ENCODE measurements at regions not wholly inside any gene's neighbourhood (a gene's known extent, or its start where the extent isn't known, plus 50 kb on each side); places are given as distances from the start of the nearest gene placed in this dataset.

DNA sequence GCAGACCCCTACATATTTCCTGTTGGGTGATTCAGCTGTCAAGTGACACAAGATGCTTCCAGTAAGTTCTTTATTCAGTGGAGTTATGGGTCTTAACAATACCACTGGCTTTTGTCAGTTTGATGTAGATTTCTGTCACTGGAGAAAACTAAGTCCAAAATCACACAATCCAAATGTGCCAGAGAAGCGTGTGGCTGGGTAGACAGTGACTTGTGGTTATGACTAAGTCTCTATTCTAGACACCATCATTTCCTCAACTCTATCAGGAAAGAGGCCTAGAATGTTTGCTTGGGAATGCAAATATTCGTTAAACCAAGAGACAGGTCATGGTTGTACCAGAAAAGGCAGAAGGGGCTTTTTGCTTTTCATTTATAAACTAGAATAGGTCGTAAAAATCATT, 54.4 kb upstream of the HS3ST1 start:
- Histone ChIP-seq H3K9ac (ENCODE audit: low read depth in 1 of 2, low read length in 2 of 2) (no peak overlapping the region), H3K36me3 (ENCODE audit: control insufficient read depth in 4 of 4, insufficient read depth in 3 of 4, low read depth in 1 of 4, low read length in 3 of 4) (no peaks in the 10 kb centered on the region), H3K9me3 (ENCODE audit: control insufficient read depth in 4 of 4, low read length in 3 of 4) (peaks cover 0 to 2% (median 0%) of the 10 kb centered on the region in 4 donors), H3K4me3 (ENCODE audit: low read depth in 1 of 3, low read length in 3 of 3) (no peak overlapping the region), H3K27ac (ENCODE audit: low read depth in 1 of 2, low read length in 2 of 2) (no peak overlapping the region), H3K27me3 (ENCODE audit: control insufficient read depth in 4 of 4, insufficient read depth in 4 of 4, low read length in 3 of 4) (no peaks in the 10 kb centered on the region), H3K4me1 (ENCODE audit: control insufficient read depth in 4 of 4, insufficient read depth in 4 of 4, low read length in 3 of 4) (no peaks in the 10 kb centered on the region)
- WGBS: 40% methylated on average over 3 of the region's 3 CpGs
- no peak for TF ChIP-seq FOXA1 (IDR thresholded peaks at IDR 0.05)
- TF ChIP-seq TAF1 (conservative IDR thresholded peaks at IDR 0.05): no peak
- TF ChIP-seq NR2F2 (IDR thresholded peaks at IDR 0.05): no peak
- no peak for TF ChIP-seq FOXA2 (IDR thresholded peaks at IDR 0.05)
- TF ChIP-seq, protein P1, sequence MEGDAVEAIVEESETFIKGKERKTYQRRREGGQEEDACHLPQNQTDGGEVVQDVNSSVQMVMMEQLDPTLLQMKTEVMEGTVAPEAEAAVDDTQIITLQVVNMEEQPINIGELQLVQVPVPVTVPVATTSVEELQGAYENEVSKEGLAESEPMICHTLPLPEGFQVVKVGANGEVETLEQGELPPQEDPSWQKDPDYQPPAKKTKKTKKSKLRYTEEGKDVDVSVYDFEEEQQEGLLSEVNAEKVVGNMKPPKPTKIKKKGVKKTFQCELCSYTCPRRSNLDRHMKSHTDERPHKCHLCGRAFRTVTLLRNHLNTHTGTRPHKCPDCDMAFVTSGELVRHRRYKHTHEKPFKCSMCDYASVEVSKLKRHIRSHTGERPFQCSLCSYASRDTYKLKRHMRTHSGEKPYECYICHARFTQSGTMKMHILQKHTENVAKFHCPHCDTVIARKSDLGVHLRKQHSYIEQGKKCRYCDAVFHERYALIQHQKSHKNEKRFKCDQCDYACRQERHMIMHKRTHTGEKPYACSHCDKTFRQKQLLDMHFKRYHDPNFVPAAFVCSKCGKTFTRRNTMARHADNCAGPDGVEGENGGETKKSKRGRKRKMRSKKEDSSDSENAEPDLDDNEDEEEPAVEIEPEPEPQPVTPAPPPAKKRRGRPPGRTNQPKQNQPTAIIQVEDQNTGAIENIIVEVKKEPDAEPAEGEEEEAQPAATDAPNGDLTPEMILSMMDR (IDR thresholded peaks at IDR 0.05; ENCODE audit: low read depth, low read length, missing input control): no peak
- TF ChIP-seq, protein P2, sequence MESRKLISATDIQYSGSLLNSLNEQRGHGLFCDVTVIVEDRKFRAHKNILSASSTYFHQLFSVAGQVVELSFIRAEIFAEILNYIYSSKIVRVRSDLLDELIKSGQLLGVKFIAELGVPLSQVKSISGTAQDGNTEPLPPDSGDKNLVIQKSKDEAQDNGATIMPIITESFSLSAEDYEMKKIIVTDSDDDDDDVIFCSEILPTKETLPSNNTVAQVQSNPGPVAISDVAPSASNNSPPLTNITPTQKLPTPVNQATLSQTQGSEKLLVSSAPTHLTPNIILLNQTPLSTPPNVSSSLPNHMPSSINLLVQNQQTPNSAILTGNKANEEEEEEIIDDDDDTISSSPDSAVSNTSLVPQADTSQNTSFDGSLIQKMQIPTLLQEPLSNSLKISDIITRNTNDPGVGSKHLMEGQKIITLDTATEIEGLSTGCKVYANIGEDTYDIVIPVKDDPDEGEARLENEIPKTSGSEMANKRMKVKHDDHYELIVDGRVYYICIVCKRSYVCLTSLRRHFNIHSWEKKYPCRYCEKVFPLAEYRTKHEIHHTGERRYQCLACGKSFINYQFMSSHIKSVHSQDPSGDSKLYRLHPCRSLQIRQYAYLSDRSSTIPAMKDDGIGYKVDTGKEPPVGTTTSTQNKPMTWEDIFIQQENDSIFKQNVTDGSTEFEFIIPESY (IDR thresholded peaks at IDR 0.05): no peak
- TF ChIP-seq HNF4G (IDR thresholded peaks at IDR 0.05): no peak
- no peak for TF ChIP-seq RAD21 (IDR thresholded peaks at IDR 0.05)
- TF ChIP-seq, protein P3, sequence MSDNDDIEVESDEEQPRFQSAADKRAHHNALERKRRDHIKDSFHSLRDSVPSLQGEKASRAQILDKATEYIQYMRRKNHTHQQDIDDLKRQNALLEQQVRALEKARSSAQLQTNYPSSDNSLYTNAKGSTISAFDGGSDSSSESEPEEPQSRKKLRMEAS (IDR thresholded peaks at IDR 0.05): no peak
- TF ChIP-seq RXRA (IDR thresholded peaks at IDR 0.05): no peak
- no peak for TF ChIP-seq JUND (IDR thresholded peaks at IDR 0.05)
- no peak for TF ChIP-seq YY1 (IDR thresholded peaks at IDR 0.05)
- TF ChIP-seq SP1 (IDR thresholded peaks at IDR 0.05): no peak
- no peak for TF ChIP-seq HNF4A (conservative IDR thresholded peaks at IDR 0.05)
- TF ChIP-seq, protein P4, sequence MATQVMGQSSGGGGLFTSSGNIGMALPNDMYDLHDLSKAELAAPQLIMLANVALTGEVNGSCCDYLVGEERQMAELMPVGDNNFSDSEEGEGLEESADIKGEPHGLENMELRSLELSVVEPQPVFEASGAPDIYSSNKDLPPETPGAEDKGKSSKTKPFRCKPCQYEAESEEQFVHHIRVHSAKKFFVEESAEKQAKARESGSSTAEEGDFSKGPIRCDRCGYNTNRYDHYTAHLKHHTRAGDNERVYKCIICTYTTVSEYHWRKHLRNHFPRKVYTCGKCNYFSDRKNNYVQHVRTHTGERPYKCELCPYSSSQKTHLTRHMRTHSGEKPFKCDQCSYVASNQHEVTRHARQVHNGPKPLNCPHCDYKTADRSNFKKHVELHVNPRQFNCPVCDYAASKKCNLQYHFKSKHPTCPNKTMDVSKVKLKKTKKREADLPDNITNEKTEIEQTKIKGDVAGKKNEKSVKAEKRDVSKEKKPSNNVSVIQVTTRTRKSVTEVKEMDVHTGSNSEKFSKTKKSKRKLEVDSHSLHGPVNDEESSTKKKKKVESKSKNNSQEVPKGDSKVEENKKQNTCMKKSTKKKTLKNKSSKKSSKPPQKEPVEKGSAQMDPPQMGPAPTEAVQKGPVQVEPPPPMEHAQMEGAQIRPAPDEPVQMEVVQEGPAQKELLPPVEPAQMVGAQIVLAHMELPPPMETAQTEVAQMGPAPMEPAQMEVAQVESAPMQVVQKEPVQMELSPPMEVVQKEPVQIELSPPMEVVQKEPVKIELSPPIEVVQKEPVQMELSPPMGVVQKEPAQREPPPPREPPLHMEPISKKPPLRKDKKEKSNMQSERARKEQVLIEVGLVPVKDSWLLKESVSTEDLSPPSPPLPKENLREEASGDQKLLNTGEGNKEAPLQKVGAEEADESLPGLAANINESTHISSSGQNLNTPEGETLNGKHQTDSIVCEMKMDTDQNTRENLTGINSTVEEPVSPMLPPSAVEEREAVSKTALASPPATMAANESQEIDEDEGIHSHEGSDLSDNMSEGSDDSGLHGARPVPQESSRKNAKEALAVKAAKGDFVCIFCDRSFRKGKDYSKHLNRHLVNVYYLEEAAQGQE (IDR thresholded peaks at IDR 0.05): no peak
- TF ChIP-seq EGR1 (IDR thresholded peaks at IDR 0.05; ENCODE audit: low read depth in 2 of 2): no peak
- TF ChIP-seq, protein P5, sequence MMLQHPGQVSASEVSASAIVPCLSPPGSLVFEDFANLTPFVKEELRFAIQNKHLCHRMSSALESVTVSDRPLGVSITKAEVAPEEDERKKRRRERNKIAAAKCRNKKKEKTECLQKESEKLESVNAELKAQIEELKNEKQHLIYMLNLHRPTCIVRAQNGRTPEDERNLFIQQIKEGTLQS (IDR thresholded peaks at IDR 0.05): no peak
- TF ChIP-seq GABPA (IDR thresholded peaks at IDR 0.05 in 1 of 2, conservative IDR thresholded peaks at IDR 0.05 in 1 of 2): no peak
- DNase-seq (ENCODE audit: low spot score): no peak
